Cardiac muscle cell (in vitro differentiated cells and primary cell): ENCODE measurements at regions not wholly inside any gene's neighbourhood (a gene's known extent, or its start where the extent isn't known, plus 50 kb on each side); places are given as distances from the start of the nearest gene placed in this dataset.
"Not testable (repeated sequence)": the region's sequence is repeated elsewhere in the genome, so short reads cannot be mapped to it uniquely, and the experiment has no call there.

Experiments
- DNase-seq, 2 donors: peaks; one replicate each; pipeline versions ENCODE4 v3.0.0 to v3.0.0-alpha.2; 2010 to 2017; ENCODE audit warnings: low read depth in 1 of 2, low spot score in 1 of 2
- H3K27ac ChIP-seq: fragments of 200-600 bp; sonication (generic); 2 replicates; pipeline ENCODE4 v1.5.1; 2016
- H3K27me3 ChIP-seq: fragments of 200-600 bp; sonication (generic); 2 replicates; pipeline ENCODE4 v1.6.0; 2016; ENCODE audit warnings: control low read depth
- H3K36me3 ChIP-seq: fragments of 200-600 bp; sonication (generic); 2 replicates; pipeline ENCODE4 v1.5.1; 2016; ENCODE audit warnings: control low read depth
- H3K4me1 ChIP-seq: fragments of 200-600 bp; sonication (generic); 2 replicates; pipeline ENCODE4 v1.8.1; 2017; ENCODE audit warnings: low read depth, mild to moderate bottlenecking, mixed run types
- H3K4me3 ChIP-seq: fragments of 200-600 bp; sonication (generic); 2 replicates; pipeline ENCODE4 v1.5.1; 2016; ENCODE audit warnings: mild to moderate bottlenecking
- H3K9me3 ChIP-seq: fragments of 200-600 bp; sonication (generic); 2 replicates; pipeline ENCODE4 v1.5.1; 2017; ENCODE audit warnings: low read depth, mild to moderate bottlenecking, control low read depth
- CTCF ChIP-seq: IDR thresholded peaks from 2 replicates; pipeline ENCODE4 v1.5.1; 2012; ENCODE audit warnings: low read depth, mild to moderate bottlenecking, low read length

- Histone ChIP-seq H3K4me1 (peaks cover 24% of the 10 kb centered on the region), H3K27ac (no peak overlapping the region), H3K4me3 (no peak overlapping the region), H3K36me3 (no peaks in the 10 kb centered on the region), H3K9me3 (no peaks in the 10 kb centered on the region), H3K27me3 (no peaks in the 10 kb centered on the region)
- TF ChIP-seq CTCF = no peak
- DNase-seq = peak in 1 of 2 donors; percentile 25
Observed at GRCh38 chr2:5020116-5020875, 671.9 kb upstream of the SOX11 start.

- no peaks in the 10 kb centered on the region for H3K36me3 ChIP-seq
- TF ChIP-seq CTCF = no peak
- no peak overlapping the region for H3K4me3 ChIP-seq
- DNase-seq = no peak
- H3K4me1 ChIP-seq = peaks cover 29% of the 10 kb centered on the region
- H3K27me3 ChIP-seq = no peaks in the 10 kb centered on the region
- H3K9me3 ChIP-seq = no peaks in the 10 kb centered on the region
- H3K27ac ChIP-seq = no peak overlapping the region
Observed at GRCh38 chr2:5021136-5021535, 671.0 kb upstream of the SOX11 start.

- TF ChIP-seq CTCF = no peak
- DNase-seq = peak in 1 of 2 donors; percentile 32
- Histone ChIP-seq H3K27ac (no peak overlapping the region), H3K4me3 (no peak overlapping the region), H3K9me3 (no peaks in the 10 kb centered on the region), H3K27me3 (no peaks in the 10 kb centered on the region), H3K36me3 (no peaks in the 10 kb centered on the region), H3K4me1 (peaks cover 34% of the 10 kb centered on the region)
Observed at GRCh38 chr2:5022061-5022460, 670.1 kb upstream of the SOX11 start.

- H3K4me1 ChIP-seq = peaks cover 25% of the 10 kb centered on the region
- H3K36me3 ChIP-seq, DNase-seq, H3K9me3 ChIP-seq, H3K27ac ChIP-seq, H3K4me3 ChIP-seq, H3K27me3 ChIP-seq: not testable (repeated sequence)
Observed at GRCh38 chr2:5022708-5023635, 669.2 kb upstream of the SOX11 start.

- Histone ChIP-seq H3K36me3 (no peaks in the 10 kb centered on the region), H3K4me1 (peaks cover 11% of the 10 kb centered on the region), H3K27me3 (no peaks in the 10 kb centered on the region), H3K27ac (no peak overlapping the region), H3K9me3 (no peaks in the 10 kb centered on the region), H3K4me3 (no peak overlapping the region)
- no peak for TF ChIP-seq CTCF
- peak in 1 of 2 donors; percentile 26 for DNase-seq
Observed at GRCh38 chr2:5026571-5027234, 665.5 kb upstream of the SOX11 start.
